ENCODE measurements at regions not wholly inside any gene's neighbourhood (a gene's known extent, or its start where the extent isn't known, plus 50 kb on each side); places are given as distances from the start of the nearest gene placed in this dataset.

- TF ChIP-seq PBX3 (IDR thresholded peaks at IDR 0.05) (no peak), EZH2phosphoT487 (IDR thresholded peaks at IDR 0.05; ENCODE audit: borderline replicate concordance, low read depth) (no peak), MXI1 (IDR thresholded peaks at IDR 0.05; ENCODE audit: low read depth, low read length) (no peak), MEF2A (IDR thresholded peaks at IDR 0.05; ENCODE audit: borderline replicate concordance, low read depth) (no peak)
Observed at GRCh38 chr16:73735954-73736353, 560.7 kb upstream of the PSMD7 start (continued).

- H3K9ac ChIP-seq = no peak overlapping the region
- no peak for TF ChIP-seq NFIC (IDR thresholded peaks at IDR 0.05; ENCODE audit: borderline replicate concordance)
- TF ChIP-seq GABPA (IDR thresholded peaks at IDR 0.05; ENCODE audit: low read depth) = no peak
- TF ChIP-seq FOSL2 (IDR thresholded peaks at IDR 0.05; ENCODE audit: borderline replicate concordance, low read depth) = peak; percentile 55; the same call in 1 of the 2 replicates
- TF ChIP-seq JUND (IDR thresholded peaks at IDR 0.05) = peak; percentile 18; the same call in 1 of the 2 replicates
- DNase-seq = no peak
- H3K4me2 ChIP-seq = no peak overlapping the region
- no peaks in the 10 kb centered on the region for H3K4me1 ChIP-seq (ENCODE audit: control insufficient read depth in 1 of 2, insufficient read depth in 2 of 2, low read depth in 1 of 2, low read length in 1 of 2)
- H3K27ac ChIP-seq (ENCODE audit: low read depth in 2 of 2, low read length in 1 of 2) = no peak overlapping the region
- H2AFZ ChIP-seq (ENCODE audit: low read depth) = peak overlapping the region; percentile 2; the same call in 1 of the 2 replicates
- ChIA-PET POLR2A (no interaction called here), CTCF (no interaction called here)
- H3K79me2 ChIP-seq (ENCODE audit: insufficient read depth) = no peaks in the 10 kb centered on the region
- no peak overlapping the region for H3K4me3 ChIP-seq (ENCODE audit: low read depth in 2 of 2, low read length in 1 of 2)
- WGBS (ENCODE audit: low lambda C conversion rate) = 23% methylated on average over 3 of the region's 3 CpGs
- H3K9me2 ChIP-seq = no peaks in the 10 kb centered on the region
- H3K36me3 ChIP-seq (replicated peaks in 1 of 2; ENCODE audit: control insufficient read depth in 1 of 2, insufficient read depth in 2 of 2, low read length in 1 of 2) = no peaks in the 10 kb centered on the region
- H4K20me1 ChIP-seq (ENCODE audit: insufficient read depth) = no peaks in the 10 kb centered on the region
- H3K27me3 ChIP-seq (ENCODE audit: insufficient read depth) = no peaks in the 10 kb centered on the region
- no peaks in the 10 kb centered on the region for H3F3A ChIP-seq (replicated peaks; ENCODE audit: insufficient read depth)
- 0 out of 2 replicates have a peak, but pooled peaks cover 3% of the 10 kb centered on the region for H3K9me3 ChIP-seq
Observed at GRCh38 chr16:73735018-73735417, 561.6 kb upstream of the PSMD7 start.

GRCh38 chr16:73732681-73733080, 563.9 kb upstream of the PSMD7 start:
- no peaks in the 10 kb centered on the region for H3K36me3 ChIP-seq (replicated peaks in 1 of 2; ENCODE audit: control insufficient read depth in 1 of 2, insufficient read depth in 2 of 2, low read length in 1 of 2)
- H3K4me2 ChIP-seq = no peak overlapping the region
- H3K27ac ChIP-seq (ENCODE audit: low read depth in 2 of 2, low read length in 1 of 2) = no peak overlapping the region
- no peak for DNase-seq
- no peak overlapping the region for H3K4me3 ChIP-seq (ENCODE audit: low read depth in 2 of 2, low read length in 1 of 2)
- no peak overlapping the region for H3K9ac ChIP-seq
- 26% methylated on average over 2 of the region's 2 CpGs for WGBS (ENCODE audit: low lambda C conversion rate)
- 0 out of 2 replicates have a peak, but pooled peaks cover 3% of the 10 kb centered on the region for H3K9me3 ChIP-seq
- CTCF ChIA-PET = interaction anchor here (2.7 kb wide), 1 partner anchor 11 kb away, joined by 11 read pairs; no protein-coding TSS in a partner anchor
- H3K4me1 ChIP-seq (ENCODE audit: control insufficient read depth in 1 of 2, insufficient read depth in 2 of 2, low read depth in 1 of 2, low read length in 1 of 2) = no peaks in the 10 kb centered on the region
- H3K27me3 ChIP-seq (ENCODE audit: insufficient read depth) = no peaks in the 10 kb centered on the region
- no peaks in the 10 kb centered on the region for H3F3A ChIP-seq (replicated peaks; ENCODE audit: insufficient read depth)
- TF ChIP-seq EZH2phosphoT487 (IDR thresholded peaks at IDR 0.05; ENCODE audit: borderline replicate concordance, low read depth) = no peak
- no peak for TF ChIP-seq USF1 (IDR thresholded peaks at IDR 0.05; ENCODE audit: borderline replicate concordance, low read depth)
- TF ChIP-seq SIN3A (IDR thresholded peaks at IDR 0.05; ENCODE audit: borderline replicate concordance, low read depth, low read length) = no peak
- no peak for TF ChIP-seq NRF1 (IDR thresholded peaks at IDR 0.05; ENCODE audit: low read depth, low read length)
- no peak for TF ChIP-seq FOSL2 (IDR thresholded peaks at IDR 0.05; ENCODE audit: borderline replicate concordance, low read depth)
- no peak for TF ChIP-seq ELF1 (IDR thresholded peaks at IDR 0.05)
- no peak for TF ChIP-seq POLR2AphosphoS5 (IDR thresholded peaks at IDR 0.05; ENCODE audit: low read depth, low read length)
- TF ChIP-seq TCF12 (IDR thresholded peaks at IDR 0.05) = no peak
- TF ChIP-seq PBX3 (IDR thresholded peaks at IDR 0.05) = no peak
- TF ChIP-seq CHD2 (IDR thresholded peaks at IDR 0.05; ENCODE audit: low read length, partially characterized antibody) = no peak
- no peaks in the 10 kb centered on the region for H4K20me1 ChIP-seq (ENCODE audit: insufficient read depth)
- no peaks in the 10 kb centered on the region for H3K79me2 ChIP-seq (ENCODE audit: insufficient read depth)
- H2AFZ ChIP-seq (ENCODE audit: low read depth) = no peak overlapping the region
- H3K9me2 ChIP-seq = no peaks in the 10 kb centered on the region
- POLR2A ChIA-PET = no interaction called here

All from SK-N-SH (cell line).